ENCODE measurements at regions not wholly inside any gene's neighbourhood (a gene's known extent, or its start where the extent isn't known, plus 50 kb on each side); places are given as distances from the start of the nearest gene placed in this dataset.

DNA sequence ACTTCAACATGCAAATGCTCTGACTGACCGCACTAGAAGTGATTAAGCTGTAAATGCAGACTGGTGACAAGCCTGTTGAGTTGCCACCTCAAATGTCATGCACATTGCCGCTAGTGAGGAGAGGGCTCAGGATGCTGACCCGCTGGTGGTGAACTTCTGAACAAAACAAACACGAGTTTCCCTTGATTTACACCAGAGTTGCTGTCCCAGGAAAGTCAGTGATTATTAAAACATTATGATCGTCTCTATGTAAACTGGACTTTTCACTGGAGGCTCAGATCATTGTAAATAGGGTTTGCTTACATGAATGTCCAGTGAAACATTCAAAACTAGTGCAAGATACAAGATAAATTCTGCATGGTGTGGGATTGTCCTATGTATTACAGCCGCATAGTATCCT is 420.1 kb downstream of the PREX1 start:
- ChIA-PET POLR2A (no interaction called here), CTCF (no interaction called here)
- no peak for DNase-seq (ENCODE audit: extremely low spot score)
- no peak for TF ChIP-seq HDGF (IDR thresholded peaks at IDR 0.05; ENCODE audit: borderline replicate concordance)
- no peak for TF ChIP-seq SP1 (IDR thresholded peaks at IDR 0.05)
- TF ChIP-seq TARDBP (IDR thresholded peaks at IDR 0.05) = no peak
- TF ChIP-seq ARNT (IDR thresholded peaks at IDR 0.05) = no peak
- TF ChIP-seq LEF1 (IDR thresholded peaks at IDR 0.05; ENCODE audit: borderline replicate concordance) = no peak
- no peak for TF ChIP-seq BHLHE40 (IDR thresholded peaks at IDR 0.05; ENCODE audit: borderline replicate concordance)
- TF ChIP-seq, protein P1, sequence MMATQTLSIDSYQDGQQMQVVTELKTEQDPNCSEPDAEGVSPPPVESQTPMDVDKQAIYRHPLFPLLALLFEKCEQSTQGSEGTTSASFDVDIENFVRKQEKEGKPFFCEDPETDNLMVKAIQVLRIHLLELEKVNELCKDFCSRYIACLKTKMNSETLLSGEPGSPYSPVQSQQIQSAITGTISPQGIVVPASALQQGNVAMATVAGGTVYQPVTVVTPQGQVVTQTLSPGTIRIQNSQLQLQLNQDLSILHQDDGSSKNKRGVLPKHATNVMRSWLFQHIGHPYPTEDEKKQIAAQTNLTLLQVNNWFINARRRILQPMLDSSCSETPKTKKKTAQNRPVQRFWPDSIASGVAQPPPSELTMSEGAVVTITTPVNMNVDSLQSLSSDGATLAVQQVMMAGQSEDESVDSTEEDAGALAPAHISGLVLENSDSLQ (IDR thresholded peaks at IDR 0.05) = no peak
- TF ChIP-seq ELF4 (IDR thresholded peaks at IDR 0.05) = no peak
- TF ChIP-seq NFRKB (IDR thresholded peaks at IDR 0.05) = no peak

DNA sequence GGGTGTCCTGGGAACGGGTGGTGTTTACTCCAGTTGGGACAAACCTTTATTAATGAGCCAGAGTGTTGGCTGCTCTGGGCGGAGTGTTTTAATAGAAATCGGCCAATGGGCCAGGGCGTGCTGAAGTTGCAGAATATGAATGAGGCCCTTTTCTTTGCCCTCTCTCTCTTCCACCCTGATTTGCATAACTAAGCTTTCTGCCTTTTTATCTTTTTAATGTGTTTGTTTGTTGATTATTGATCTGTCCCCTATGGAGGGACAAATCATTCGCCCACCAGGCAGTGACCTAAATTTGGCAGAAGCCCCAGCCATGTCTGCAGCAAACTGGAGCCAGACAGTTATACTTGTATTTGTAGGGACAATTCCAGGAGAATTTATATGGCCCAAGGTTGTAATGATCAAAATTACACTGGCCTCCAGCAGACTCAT is 420.9 kb downstream of the PREX1 start:
- CTCF ChIA-PET = no interaction called here
- TF ChIP-seq ZNF384 (IDR thresholded peaks at IDR 0.05) = no peak
- POLR2A ChIA-PET = no interaction called here
- DNase-seq (ENCODE audit: extremely low spot score) = no peak

DNA sequence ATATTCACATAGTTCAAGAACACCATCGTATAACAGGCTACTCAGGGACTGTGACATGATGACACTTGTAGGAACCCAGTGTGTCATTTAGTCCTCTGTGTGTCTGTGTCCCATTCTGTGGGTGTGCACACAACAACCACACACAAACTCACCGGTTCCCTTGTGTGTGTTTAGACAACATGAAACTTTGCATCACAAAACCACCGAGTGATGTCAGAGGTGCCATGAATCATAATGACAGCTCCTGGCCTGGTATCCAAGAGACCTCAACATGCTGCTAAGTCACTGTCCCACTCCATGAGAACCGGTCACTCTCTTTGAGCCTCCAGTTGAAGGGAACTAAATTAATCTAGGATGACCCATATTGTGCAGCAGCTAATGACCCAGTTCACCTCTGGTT is 421.3 kb downstream of the PREX1 start:
- CTCF ChIA-PET = no interaction called here
- POLR2A ChIA-PET = no interaction called here

DNA sequence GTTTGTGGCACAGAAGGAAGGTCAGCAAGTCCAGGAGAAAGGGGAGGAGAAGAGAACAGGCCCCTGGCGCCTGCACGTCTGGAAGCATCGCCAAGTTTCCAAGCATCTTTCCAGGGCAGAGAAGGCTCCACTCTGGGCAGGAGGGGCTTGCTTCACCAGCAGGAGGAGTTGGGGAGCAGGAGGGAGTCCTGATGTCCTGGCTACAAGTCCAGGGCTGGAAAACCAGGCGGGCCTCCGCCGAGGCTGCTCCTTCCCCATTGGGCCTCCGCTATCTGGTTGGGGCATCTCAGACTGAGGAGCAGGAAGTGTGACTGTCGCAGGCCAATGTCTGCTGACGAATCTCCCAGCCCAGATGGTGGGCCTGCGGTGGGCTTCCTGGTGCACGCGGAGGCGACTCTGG is 421.9 kb downstream of the PREX1 start:
- CTCF ChIA-PET = no interaction called here
- TF ChIP-seq HDGF (IDR thresholded peaks at IDR 0.05; ENCODE audit: borderline replicate concordance) (no peak), ELF4 (IDR thresholded peaks at IDR 0.05) (no peak), FOXM1 (IDR thresholded peaks at IDR 0.05; ENCODE audit: borderline replicate concordance) (no peak), L3MBTL2 (conservative IDR thresholded peaks at IDR 0.05) (no peak), LEF1 (IDR thresholded peaks at IDR 0.05; ENCODE audit: borderline replicate concordance) (no peak), CTBP1 (IDR thresholded peaks at IDR 0.05; ENCODE audit: borderline replicate concordance) (no peak), BHLHE40 (IDR thresholded peaks at IDR 0.05; ENCODE audit: borderline replicate concordance) (no peak), SP1 (IDR thresholded peaks at IDR 0.05) (no peak)
- DNase-seq (ENCODE audit: extremely low spot score) = no peak
- POLR2A ChIA-PET = no interaction called here

More for the DNA sequence above, 421.3 kb downstream of the PREX1 start:
- TF ChIP-seq ELF4 (IDR thresholded peaks at IDR 0.05) (no peak), FOXA1 (IDR thresholded peaks at IDR 0.05) (no peak), ZNF384 (IDR thresholded peaks at IDR 0.05) (no peak), SP1 (IDR thresholded peaks at IDR 0.05) (no peak), CTBP1 (IDR thresholded peaks at IDR 0.05; ENCODE audit: borderline replicate concordance) (no peak)
- TF ChIP-seq, protein P1 (IDR thresholded peaks at IDR 0.05) = peak; percentile 49; the same call in 1 of the 2 replicates
- no peak for DNase-seq (ENCODE audit: extremely low spot score)

DNA sequence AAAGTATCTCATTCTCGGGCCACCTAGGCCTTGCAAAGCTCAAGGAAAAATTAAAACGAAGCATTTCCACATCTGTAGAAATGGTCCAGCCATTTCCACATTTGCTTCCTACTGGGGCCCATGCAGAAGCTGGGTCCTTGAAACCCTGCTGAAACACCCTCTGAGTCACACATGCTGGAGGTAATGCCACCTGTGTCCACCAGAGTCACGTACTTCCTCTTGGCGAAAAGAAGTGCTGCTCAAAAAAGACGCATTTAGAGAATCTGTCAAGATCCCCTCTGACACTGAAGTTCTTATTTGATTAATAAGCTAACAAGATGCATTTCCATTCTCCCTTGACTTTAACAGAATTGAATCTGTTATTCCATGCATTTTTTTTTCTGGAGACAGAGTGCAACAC is 423.2 kb downstream of the PREX1 start:
- CTCF ChIA-PET = no interaction called here
- POLR2A ChIA-PET = no interaction called here
- peak; percentile 20 for DNase-seq (ENCODE audit: extremely low spot score)
- TF ChIP-seq LEF1 (IDR thresholded peaks at IDR 0.05; ENCODE audit: borderline replicate concordance) = no peak
- TF ChIP-seq L3MBTL2 (conservative IDR thresholded peaks at IDR 0.05) = no peak
- TF ChIP-seq BHLHE40 (IDR thresholded peaks at IDR 0.05; ENCODE audit: borderline replicate concordance) = no peak
- TF ChIP-seq, protein P1 (IDR thresholded peaks at IDR 0.05) = no peak

DNA sequence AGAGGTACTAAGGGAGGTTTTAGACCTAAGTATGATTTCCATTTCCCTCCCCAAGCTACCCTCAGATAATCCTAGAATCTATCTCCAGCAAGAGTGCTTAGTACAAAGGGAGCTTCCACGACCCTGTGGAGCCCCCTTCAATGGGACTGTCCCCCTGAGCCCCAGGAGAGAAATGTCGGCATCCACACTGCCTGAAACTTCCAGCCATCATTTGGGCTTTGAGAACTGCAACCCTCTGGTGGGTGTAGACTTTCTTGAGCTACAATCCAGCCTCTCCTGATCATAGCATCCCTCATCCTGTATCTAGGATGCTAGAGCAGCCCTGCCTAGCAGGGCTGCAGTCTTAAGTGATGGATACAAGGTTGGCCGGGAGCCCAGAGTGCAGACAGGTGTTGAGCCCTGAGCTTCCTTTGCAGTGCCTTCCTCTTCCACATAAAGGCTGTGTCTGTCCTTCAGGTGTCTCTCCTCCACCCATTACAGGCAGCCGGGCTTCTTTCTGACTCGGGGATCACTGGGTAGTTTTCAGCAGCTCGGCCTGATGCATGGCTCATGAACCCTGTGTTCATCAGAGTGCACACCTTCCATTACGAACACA is 424.5 kb downstream of the PREX1 start:
- TF ChIP-seq CTBP1 (IDR thresholded peaks at IDR 0.05; ENCODE audit: borderline replicate concordance) (no peak), SP1 (IDR thresholded peaks at IDR 0.05) (no peak), FOXK2 (IDR thresholded peaks at IDR 0.05) (no peak), ZNF384 (IDR thresholded peaks at IDR 0.05) (no peak), FOXM1 (IDR thresholded peaks at IDR 0.05; ENCODE audit: borderline replicate concordance) (no peak), SUZ12 (IDR thresholded peaks at IDR 0.05) (no peak), BHLHE40 (IDR thresholded peaks at IDR 0.05; ENCODE audit: borderline replicate concordance) (no peak), FOXA1 (IDR thresholded peaks at IDR 0.05) (no peak), TARDBP (IDR thresholded peaks at IDR 0.05) (no peak), ARNT (IDR thresholded peaks at IDR 0.05) (no peak), L3MBTL2 (conservative IDR thresholded peaks at IDR 0.05) (no peak), HDGF (IDR thresholded peaks at IDR 0.05; ENCODE audit: borderline replicate concordance) (no peak), NFRKB (IDR thresholded peaks at IDR 0.05) (no peak)
- TF ChIP-seq, protein P1 (IDR thresholded peaks at IDR 0.05) = no peak
- POLR2A ChIA-PET = no interaction called here
- no peak for DNase-seq (ENCODE audit: extremely low spot score)
- CTCF ChIA-PET = no interaction called here

DNA sequence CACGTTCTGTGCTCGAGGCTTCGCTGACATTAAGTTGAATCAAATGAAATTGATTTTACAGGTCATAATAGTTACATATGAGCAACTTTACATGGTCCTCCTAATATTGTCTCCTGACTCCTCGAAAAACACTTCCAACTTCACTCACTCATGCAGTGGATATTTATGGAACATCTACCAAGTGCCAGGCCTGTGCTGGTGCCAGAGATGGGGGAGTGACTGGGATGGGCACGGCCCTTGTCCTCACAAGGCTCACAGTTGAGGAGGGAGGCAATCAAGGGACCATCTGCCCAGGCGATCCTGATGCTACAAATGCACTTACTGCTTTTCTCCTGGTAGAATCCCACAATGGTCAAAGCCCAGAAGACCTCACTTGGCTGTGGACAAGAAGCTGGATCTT is 426.4 kb downstream of the PREX1 start:
- ChIA-PET POLR2A (no interaction called here), CTCF (no interaction called here)
- DNase-seq (ENCODE audit: extremely low spot score) = no peak
- TF ChIP-seq ZNF384 (IDR thresholded peaks at IDR 0.05) (no peak), FOXK2 (IDR thresholded peaks at IDR 0.05) (no peak), BHLHE40 (IDR thresholded peaks at IDR 0.05; ENCODE audit: borderline replicate concordance) (no peak), CTBP1 (IDR thresholded peaks at IDR 0.05; ENCODE audit: borderline replicate concordance) (no peak), SP1 (IDR thresholded peaks at IDR 0.05) (no peak), LEF1 (IDR thresholded peaks at IDR 0.05; ENCODE audit: borderline replicate concordance) (no peak)

All from HEK293T (cell line).